HG03039 (cell line): ENCODE measurements at regions not wholly inside any gene's neighbourhood (a gene's known extent, or its start where the extent isn't known, plus 50 kb on each side); places are given as distances from the start of the nearest gene placed in this dataset.
A peak's percentile ranks its signal among the peaks of the same experiment; 100 is the strongest.

ENCODE experiments used
- ATAC-seq: cut with Tn5 transposase; IDR thresholded peaks from one replicate; pipeline ENCODE4 v1.9.1; 2021; ENCODE audit warnings: mild to moderate bottlenecking, moderate library complexity; ENCODE audit not compliant: unreplicated experiment

DNA sequence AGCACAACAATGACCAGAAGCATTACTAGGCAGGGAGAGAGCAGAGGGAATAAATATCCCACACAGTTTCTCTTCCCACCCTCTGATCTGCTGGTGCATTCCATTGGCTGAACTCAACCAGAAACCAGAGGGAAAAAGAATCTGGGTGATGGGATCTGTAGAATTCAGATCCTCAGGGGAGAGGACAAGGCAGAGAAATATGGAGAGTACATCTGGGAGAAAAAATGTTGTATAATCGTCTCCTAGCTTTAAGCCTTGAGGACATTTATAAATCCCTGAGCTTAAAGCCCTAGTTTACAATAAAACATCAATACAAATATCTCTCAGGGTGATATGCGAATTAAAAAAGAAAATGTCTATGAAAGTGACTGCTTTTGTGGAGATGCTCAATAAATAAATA lies 368.1 kb upstream of the MAD2L1 start:
- ATAC-seq, result no peak

GRCh38 chr4:120432301-120432860 lies 365.7 kb upstream of the MAD2L1 start:
- no peak for ATAC-seq

GRCh38 chr4:120431180-120431579 lies 364.5 kb upstream of the MAD2L1 start:
- no peak for ATAC-seq

- ATAC-seq, result no peak
Observed at GRCh38 chr4:120418146-120418545, 351.5 kb upstream of the MAD2L1 start.

GRCh38 chr4:120415896-120416295 lies 349.2 kb upstream of the MAD2L1 start:
- ATAC-seq, result no peak

GRCh38 chr4:120406960-120407359 lies 340.3 kb upstream of the MAD2L1 start:
- ATAC-seq, result no peak

DNA sequence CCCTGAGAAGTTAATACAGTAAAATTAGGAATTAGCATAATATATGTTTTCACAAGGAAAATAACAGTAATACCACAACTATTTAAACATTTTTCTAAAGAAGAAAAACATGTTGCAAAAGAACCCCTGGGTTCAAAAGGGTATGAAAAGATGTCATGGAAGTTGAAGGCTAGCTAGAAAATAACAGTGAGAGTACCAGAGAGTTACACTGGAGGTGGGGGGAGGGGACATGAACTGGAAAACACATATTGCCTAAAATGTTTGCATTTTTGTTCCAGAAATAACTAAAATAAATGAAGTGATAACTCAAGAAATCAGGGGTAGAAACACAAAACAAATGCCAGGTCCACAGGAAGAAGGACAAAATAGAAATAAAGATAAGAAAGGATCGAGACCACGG lies 336.6 kb upstream of the MAD2L1 start:
- no peak for ATAC-seq

DNA sequence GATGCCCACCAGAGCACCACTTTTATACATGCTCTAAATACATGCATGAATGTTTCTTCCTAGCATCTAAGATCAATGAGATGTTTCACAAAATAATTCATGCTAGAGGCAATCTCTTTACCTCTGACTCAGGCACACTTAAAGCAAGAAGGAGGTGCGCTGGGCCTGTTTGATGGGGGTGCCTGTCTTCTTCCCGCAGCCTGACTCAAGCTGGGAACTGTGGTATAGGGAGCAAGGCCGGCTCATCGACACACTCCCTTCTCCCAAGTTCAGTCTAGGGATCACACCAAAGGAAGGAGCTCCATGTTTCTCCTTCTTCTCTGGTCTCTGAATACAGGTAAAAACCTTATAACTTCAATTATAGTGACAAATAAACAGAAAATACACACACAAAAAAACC lies 333.8 kb upstream of the MAD2L1 start:
- no peak for ATAC-seq

GRCh38 chr4:120399826-120400225 lies 333.2 kb upstream of the MAD2L1 start:
- no peak for ATAC-seq

DNA sequence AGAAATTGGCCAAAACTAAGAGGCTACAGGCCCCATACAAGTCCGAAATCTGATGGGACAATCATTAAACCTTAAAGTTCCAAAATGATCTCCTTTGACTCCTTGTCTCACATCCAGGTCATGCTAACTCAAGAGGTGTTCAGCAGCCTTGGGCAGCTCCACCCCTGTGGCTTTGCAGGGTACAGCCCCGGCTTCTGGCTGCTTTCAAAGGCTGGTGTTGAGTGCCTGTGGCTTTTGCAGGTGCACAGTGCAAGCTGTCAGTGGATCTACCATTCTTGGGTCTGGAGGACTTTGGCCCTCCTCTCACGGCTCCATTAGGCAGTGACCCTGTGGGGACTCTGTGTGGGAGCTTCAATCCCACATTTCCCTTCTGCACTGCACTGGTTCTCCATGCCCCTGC lies 329.1 kb upstream of the MAD2L1 start:
- ATAC-seq, result no peak

DNA sequence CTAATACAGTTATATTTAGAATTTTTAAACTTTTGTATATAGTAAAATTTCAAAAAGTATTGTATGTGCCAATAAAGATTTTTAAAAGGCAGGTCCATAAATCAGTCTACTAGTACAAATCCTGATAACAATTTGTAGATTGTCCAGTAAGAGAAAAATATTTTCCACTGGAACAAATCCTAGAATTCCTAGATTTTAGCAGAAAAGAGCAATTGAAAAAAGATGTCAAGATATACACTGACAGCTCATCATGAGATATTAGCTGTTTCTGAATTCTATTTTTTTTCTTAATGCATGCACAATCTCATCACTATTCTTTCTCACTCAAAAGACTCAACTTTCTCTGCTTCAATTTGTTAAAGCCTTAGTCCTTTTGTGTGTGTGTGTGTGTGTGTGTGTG lies 289.2 kb upstream of the MAD2L1 start:
- no peak for ATAC-seq

GRCh38 chr4:120354381-120354780 lies 287.7 kb upstream of the MAD2L1 start:
- ATAC-seq, result no peak

GRCh38 chr4:120353235-120353634 lies 286.6 kb upstream of the MAD2L1 start:
- no peak for ATAC-seq

DNA sequence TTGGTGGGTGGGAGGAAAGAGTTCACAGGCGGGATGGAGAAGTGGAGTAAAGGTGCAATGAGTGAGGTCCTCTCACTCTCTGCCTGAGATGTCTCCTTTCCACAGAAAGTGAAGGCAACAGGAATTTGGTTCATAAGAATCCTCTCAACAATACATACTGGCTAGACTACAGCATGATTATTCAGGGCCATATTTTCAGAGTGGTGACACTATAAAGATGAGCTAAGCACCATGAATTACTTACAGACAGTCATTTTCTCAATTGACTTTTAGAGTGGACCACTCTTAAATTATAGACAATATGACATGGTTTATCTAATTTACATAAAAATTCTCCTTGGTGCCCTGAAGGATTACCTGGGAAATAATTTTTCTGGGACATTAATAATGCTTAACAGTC lies 286.1 kb upstream of the MAD2L1 start:
- no peak for ATAC-seq

- ATAC-seq, result no peak
Observed at GRCh38 chr4:120348948-120349347, 282.3 kb upstream of the MAD2L1 start.

- ATAC-seq, result no peak
Observed at GRCh38 chr4:120348521-120348920, 281.9 kb upstream of the MAD2L1 start.

GRCh38 chr4:120331486-120332370 lies 265.1 kb upstream of the MAD2L1 start:
- peak; percentile 66 for ATAC-seq

- no peak for ATAC-seq
Observed at GRCh38 chr4:120329386-120329785, 262.7 kb upstream of the MAD2L1 start.

DNA sequence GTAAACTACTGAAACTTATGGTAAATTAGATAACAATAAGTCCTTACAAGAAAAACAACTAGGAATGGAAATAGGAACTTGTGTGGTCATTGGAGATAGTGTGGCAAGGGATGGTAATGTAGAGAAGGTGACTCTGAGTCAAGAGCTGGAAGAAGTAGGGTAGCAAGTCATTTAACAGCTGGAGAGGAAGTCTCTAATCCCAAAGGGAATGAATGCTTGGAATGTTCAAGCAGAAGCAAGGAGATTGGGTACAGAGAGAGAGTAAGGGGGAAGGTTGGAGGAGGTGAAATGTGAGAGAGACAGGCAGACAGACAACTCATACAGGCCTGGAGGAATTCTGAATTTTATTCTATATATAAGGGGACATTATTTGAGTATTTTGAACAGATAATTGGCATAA lies 260.6 kb upstream of the MAD2L1 start:
- no peak for ATAC-seq

- ATAC-seq, result no peak
Observed at GRCh38 chr4:120319046-120319767, 252.6 kb upstream of the MAD2L1 start.

GRCh38 chr4:120318196-120318846 lies 251.7 kb upstream of the MAD2L1 start:
- ATAC-seq, result no peak
